Mucosa of descending colon (tissue), 3 donors: ENCODE measurements at regions not wholly inside any gene's neighbourhood (a gene's known extent, or its start where the extent isn't known, plus 50 kb on each side); places are given as distances from the start of the nearest gene placed in this dataset.
"Not testable (repeated sequence)": the region's sequence is repeated elsewhere in the genome, so short reads cannot be mapped to it uniquely, and the experiment has no call there.

Experiments
- ATAC-seq: fragments of 200-7000 bp; cut with Tn5 transposase; one replicate; pipeline ENCODE4 v1.9.1; 2020; ENCODE audit warnings: mild to moderate bottlenecking, moderate library complexity
- DNase-seq, 3 donors: peaks; one replicate each; pipeline ENCODE4 v3.0.0-alpha.2; 2020
- H3K36me3 ChIP-seq: fragments of 200-600 bp; one replicate; pipeline ENCODE4 v1.8.0; 2021; ENCODE audit warnings: low read depth, mild to moderate bottlenecking
- H3K4me1 ChIP-seq: fragments of 200-600 bp; one replicate; pipeline ENCODE4 v1.8.0; 2021; ENCODE audit warnings: low read depth, mild to moderate bottlenecking
- H3K4me3 ChIP-seq: fragments of 200-600 bp; one replicate; pipeline ENCODE4 v1.8.0; 2021; ENCODE audit warnings: mild to moderate bottlenecking
- H3K9me3 ChIP-seq: fragments of 200-600 bp; one replicate; pipeline ENCODE4 v1.8.0; 2021; ENCODE audit warnings: mild to moderate bottlenecking
- intact Hi-C, 2 donors: fragments of 100-400 bp; cut with DNase I in 1 of 2; cut with micrococcal nuclease in 1 of 2; formaldehyde crosslinking; loops; one replicate each; pipeline versions ENCODE4 v1.11.0 to v1.11.1; 2022; cut with DNase I, micrococcal nuclease
- TF ChIP-seq, protein P1 (sequence below): fragments of 200-600 bp; IDR thresholded peaks from one replicate; pipeline ENCODE4 v1.8.0; 2022; ENCODE audit warnings: antibody characterized with exemption, mild to moderate bottlenecking
- donor health status: DM: no; HTN: no; CAD: no; lungs with moderate emphysema.
- donor health status: DM: no; HTN: no; CAD: no.
- donor health status: DM: no; HTN: yes; CAD: no.

DNA sequence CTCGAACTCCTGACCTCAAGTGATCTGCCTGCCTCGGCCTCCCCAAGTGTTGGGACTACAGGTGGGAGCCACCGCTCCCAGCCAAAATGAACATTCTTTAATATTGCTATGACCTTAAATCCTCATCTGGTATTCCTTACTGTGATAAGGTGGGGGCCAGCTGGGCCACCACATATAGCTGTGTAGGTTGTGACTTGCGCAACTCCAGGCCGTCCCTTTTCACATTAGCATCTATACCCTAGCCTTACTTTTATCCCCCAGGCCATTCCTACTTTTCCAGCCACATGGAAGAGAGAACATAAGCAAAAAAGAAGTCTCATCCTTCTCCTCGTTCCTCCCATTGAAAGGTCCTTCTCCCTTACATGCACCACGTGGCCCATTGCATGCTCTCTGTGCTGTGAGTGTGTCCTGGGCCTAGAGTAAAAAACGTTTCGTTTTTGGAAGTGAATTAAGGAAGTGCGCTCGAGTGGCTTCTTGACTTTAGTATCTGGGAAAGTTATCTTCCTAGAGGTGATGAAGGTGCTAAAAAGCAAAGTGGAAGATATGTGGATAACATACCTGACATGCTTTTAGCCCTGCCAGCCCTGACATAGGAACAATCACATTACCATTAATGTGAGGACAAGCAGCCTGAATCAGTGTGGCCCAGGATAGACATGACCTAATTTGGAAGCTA lies 56.8 kb upstream of the KIF13A start:
- DNase-seq = no peak
- intact Hi-C loops = no loop called here
- TF ChIP-seq, protein P1, sequence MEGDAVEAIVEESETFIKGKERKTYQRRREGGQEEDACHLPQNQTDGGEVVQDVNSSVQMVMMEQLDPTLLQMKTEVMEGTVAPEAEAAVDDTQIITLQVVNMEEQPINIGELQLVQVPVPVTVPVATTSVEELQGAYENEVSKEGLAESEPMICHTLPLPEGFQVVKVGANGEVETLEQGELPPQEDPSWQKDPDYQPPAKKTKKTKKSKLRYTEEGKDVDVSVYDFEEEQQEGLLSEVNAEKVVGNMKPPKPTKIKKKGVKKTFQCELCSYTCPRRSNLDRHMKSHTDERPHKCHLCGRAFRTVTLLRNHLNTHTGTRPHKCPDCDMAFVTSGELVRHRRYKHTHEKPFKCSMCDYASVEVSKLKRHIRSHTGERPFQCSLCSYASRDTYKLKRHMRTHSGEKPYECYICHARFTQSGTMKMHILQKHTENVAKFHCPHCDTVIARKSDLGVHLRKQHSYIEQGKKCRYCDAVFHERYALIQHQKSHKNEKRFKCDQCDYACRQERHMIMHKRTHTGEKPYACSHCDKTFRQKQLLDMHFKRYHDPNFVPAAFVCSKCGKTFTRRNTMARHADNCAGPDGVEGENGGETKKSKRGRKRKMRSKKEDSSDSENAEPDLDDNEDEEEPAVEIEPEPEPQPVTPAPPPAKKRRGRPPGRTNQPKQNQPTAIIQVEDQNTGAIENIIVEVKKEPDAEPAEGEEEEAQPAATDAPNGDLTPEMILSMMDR = no peak
- no peak for ATAC-seq
- Histone ChIP-seq H3K36me3 (no peaks in the 10 kb centered on the region), H3K4me1 (no peaks in the 10 kb centered on the region), H3K9me3 (no peaks in the 10 kb centered on the region), H3K4me3 (no peak overlapping the region)

DNA sequence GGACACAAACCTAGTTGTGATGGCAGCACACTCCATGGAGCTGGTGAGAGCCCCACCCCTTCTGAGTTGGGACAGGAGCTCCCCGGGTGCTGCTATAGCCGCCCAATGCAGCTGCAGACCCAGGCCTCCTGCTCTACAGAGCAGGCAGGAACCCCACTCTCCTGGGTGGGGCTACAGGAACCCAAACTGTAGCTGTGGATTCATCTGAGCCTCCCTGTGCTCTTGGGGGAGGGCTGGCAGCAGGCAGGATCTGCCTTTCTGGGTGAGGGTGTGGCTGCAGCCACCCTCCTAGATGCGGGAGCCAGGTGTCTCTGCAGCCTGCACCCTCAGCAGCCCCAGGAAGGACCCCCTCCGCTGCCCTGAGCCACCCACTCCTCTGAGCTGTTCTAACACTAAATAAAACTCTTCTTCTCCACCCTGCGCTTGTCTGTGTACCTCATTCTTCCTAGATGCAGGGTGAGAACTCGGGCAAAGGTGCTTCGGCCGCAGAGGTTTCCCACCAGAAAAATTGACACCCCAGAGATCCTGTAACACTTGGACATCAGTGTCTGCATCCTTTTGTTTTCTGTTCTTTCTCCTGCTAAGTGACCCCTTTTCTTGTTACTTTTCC lies 55.2 kb upstream of the KIF13A start:
- TF ChIP-seq, protein P1 = no peak
- Histone ChIP-seq H3K36me3 (no peaks in the 10 kb centered on the region), H3K9me3 (no peaks in the 10 kb centered on the region), H3K4me3 (no peak overlapping the region), H3K4me1 (no peaks in the 10 kb centered on the region)
- ATAC-seq (peak; percentile 3), DNase-seq (no peak)
- intact Hi-C loops = no loop called here

GRCh38 chr6:18039481-18039880 lies 52.0 kb upstream of the KIF13A start:
- no peaks in the 10 kb centered on the region for H3K36me3 ChIP-seq
- DNase-seq = no peak
- TF ChIP-seq, protein P1 = no peak

GRCh38 chr6:18038235-18038634 lies 50.8 kb upstream of the KIF13A start:
- H3K36me3 ChIP-seq, intact Hi-C loops: not testable (repeated sequence)

More at GRCh38 chr6:18039481-18039880, 52.0 kb upstream of the KIF13A start:
- Histone ChIP-seq H3K4me1 (no peaks in the 10 kb centered on the region), H3K4me3 (no peak overlapping the region), H3K9me3 (no peaks in the 10 kb centered on the region)
- intact Hi-C loops = no loop called here
- no peak for ATAC-seq

More at GRCh38 chr6:18038235-18038634, 50.8 kb upstream of the KIF13A start:
- not testable (repeated sequence) for DNase-seq, H3K4me3 ChIP-seq, H3K9me3 ChIP-seq, H3K4me1 ChIP-seq, ATAC-seq
